ENCODE measurements at regions not wholly inside any gene's neighbourhood (a gene's known extent, or its start where the extent isn't known, plus 50 kb on each side); places are given as distances from the start of the nearest gene placed in this dataset.

GRCh38 chr2:180443888-180444287 lies 436.8 kb upstream of the CWC22 start:
- DNase-seq, result peak; percentile 32

- DNase-seq, result no peak
Measured at GRCh38 chr2:180442860-180443644, 436.0 kb upstream of the CWC22 start.

GRCh38 chr2:180419212-180419611 lies 412.1 kb upstream of the CWC22 start:
- no peak for DNase-seq

- DNase-seq, result no peak
Measured at GRCh38 chr2:180416627-180417026, 409.5 kb upstream of the CWC22 start.

GRCh38 chr2:180413336-180413735 lies 406.2 kb upstream of the CWC22 start:
- DNase-seq, result no peak

GRCh38 chr2:180412219-180412618 lies 405.1 kb upstream of the CWC22 start:
- DNase-seq, result no peak

- no peak for DNase-seq
Measured at GRCh38 chr2:180411661-180412060, 404.6 kb upstream of the CWC22 start.

GRCh38 chr2:180406687-180407086 lies 399.6 kb upstream of the CWC22 start:
- DNase-seq, result no peak

- no peak for DNase-seq
Measured at GRCh38 chr2:180405520-180405919, 398.4 kb upstream of the CWC22 start.

- DNase-seq, result no peak
Measured at GRCh38 chr2:180394305-180394704, 387.2 kb upstream of the CWC22 start.

- peak; percentile 82 for DNase-seq
Measured at GRCh38 chr2:180385601-180386201, 378.6 kb upstream of the CWC22 start.

GRCh38 chr2:180376066-180376465 lies 369.0 kb upstream of the CWC22 start:
- DNase-seq, result peak; percentile 1

GRCh38 chr2:180374502-180375281 lies 367.6 kb upstream of the CWC22 start:
- no peak for DNase-seq

- DNase-seq, result no peak
Measured at GRCh38 chr2:180370511-180371205, 363.6 kb upstream of the CWC22 start.

- DNase-seq, result no peak
Measured at GRCh38 chr2:180368881-180369280, 361.8 kb upstream of the CWC22 start.

GRCh38 chr2:180367815-180368214 lies 360.7 kb upstream of the CWC22 start:
- no peak for DNase-seq

GRCh38 chr2:180366481-180366880 lies 359.4 kb upstream of the CWC22 start:
- DNase-seq, result no peak

GRCh38 chr2:180364719-180365118 lies 357.6 kb upstream of the CWC22 start:
- no peak for DNase-seq

GRCh38 chr2:180360283-180360618 lies 353.2 kb upstream of the CWC22 start:
- DNase-seq, result no peak

- no peak for DNase-seq
Measured at GRCh38 chr2:180359522-180360282, 352.6 kb upstream of the CWC22 start.

GRCh38 chr2:180358458-180358857 lies 351.4 kb upstream of the CWC22 start:
- no peak for DNase-seq

- DNase-seq, result no peak
Measured at GRCh38 chr2:180356676-180357075, 349.6 kb upstream of the CWC22 start.

- DNase-seq, result no peak
Measured at GRCh38 chr2:180352620-180353019, 345.5 kb upstream of the CWC22 start.
